Sigmoid colon (tissue), 6 donors: ENCODE measurements at regions not wholly inside any gene's neighbourhood (a gene's known extent, or its start where the extent isn't known, plus 50 kb on each side); places are given as distances from the start of the nearest gene placed in this dataset.
A peak's percentile ranks its signal among the peaks of the same experiment; 100 is the strongest.

Experiments
- DNase-seq: peaks from one replicate; pipeline ENCODE4 v3.0.0-alpha.2; 2019
- H3K27ac ChIP-seq, 4 donors: fragments of 200-600 bp; sonication (generic); one replicate each; pipeline ENCODE4 v1.5.1; 2016 to 2019; ENCODE audit warnings: mild to moderate bottlenecking in 1 of 4
- H3K27me3 ChIP-seq, 3 donors: fragments of 200-600 bp; sonication (generic); one replicate each; pipeline ENCODE4 v1.5.1; 2019; ENCODE audit warnings: mild to moderate bottlenecking in 1 of 3
- H3K36me3 ChIP-seq, 4 donors: fragments of 200-600 bp; sonication (generic); one replicate each; pipeline ENCODE4 v1.5.1; 2016 to 2019
- H3K4me1 ChIP-seq, 4 donors: fragments of 200-600 bp; sonication (generic); one replicate each; pipeline ENCODE4 v1.5.1; 2017 to 2019
- H3K4me3 ChIP-seq, 4 donors: fragments of 200-600 bp; sonication (generic); one replicate each; pipeline ENCODE4 v1.5.1; 2017 to 2019; ENCODE audit warnings: mild to moderate bottlenecking in 2 of 4, moderate library complexity in 1 of 4
- H3K9me3 ChIP-seq, 4 donors: fragments of 200-600 bp in 3 of 4; sonication (generic) in 3 of 4; one replicate each; pipeline versions ENCODE4 v1.5.1 to v1.6.1; 2013 to 2019
- CTCF ChIP-seq, 4 experiments: fragments of 450-650 bp in 3 of 4; fragments of 200-600 bp in 1 of 4; IDR thresholded peaks; one replicate each; pipeline ENCODE4 v1.5.1; 2016 to 2019; ENCODE audit warnings: antibody characterized with exemption in 4 of 4, mild to moderate bottlenecking in 3 of 4, moderate library complexity in 2 of 4
- EP300 ChIP-seq, 4 donors: sonication (generic); formaldehyde crosslinking; IDR thresholded peaks; one replicate each; pipeline ENCODE4 v1.6.1; 2017; ENCODE audit warnings: antibody characterized with exemption in 4 of 4
- POLR2A ChIP-seq, 2 donors: fragments of 450-650 bp; IDR thresholded peaks; one replicate each; pipeline ENCODE4 v1.6.1; 2016; ENCODE audit warnings: antibody characterized with exemption in 2 of 2, mild to moderate bottlenecking in 2 of 2, moderate library complexity in 2 of 2
- POLR2AphosphoS5 ChIP-seq, 4 donors: sonication (generic); formaldehyde crosslinking; IDR thresholded peaks; one replicate each; pipeline ENCODE4 v1.6.1; 2017; ENCODE audit warnings: antibody characterized with exemption in 4 of 4
- WGBS, 2 donors: extraction: QIAGEN DNeasy Blood & Tissue Kit; methylation state at CpG; one replicate each; pipeline ENCODE4 v1.1.7; 2013; 5-methylcytosine and 5-hydroxymethylcytosine counted together
- intact Hi-C: fragments of 100-400 bp; cut with DNase I; formaldehyde crosslinking; loops from one replicate; pipeline ENCODE4 v1.15.1; 2023
- donor health status: healthy with polysubstance abuse.
- donor health status: healthy.

GRCh38 chr5:172531704-172532026 lies 77.3 kb upstream of the SH3PXD2B start:
- intact Hi-C loops: loop anchor here (2.0 kb wide), 1 partner anchor 23 kb away; no protein-coding TSS in a partner anchor
- WGBS, 2 donors: 81 to 87% methylated on average over 2 of the region's 2 CpGs

GRCh38 chr5:172530878-172531703 lies 76.8 kb upstream of the SH3PXD2B start:
- TF ChIP-seq POLR2A (IDR thresholded peaks at IDR 0.05) (no peak), CTCF (IDR thresholded peaks at IDR 0.05) (no peak), POLR2AphosphoS5 (IDR thresholded peaks at IDR 0.05) (no peak), EP300 (IDR thresholded peaks at IDR 0.05) (no peak)
- no peaks in the 10 kb centered on the region for H3K27me3 ChIP-seq
- H3K27ac ChIP-seq: no peak overlapping the region

More at GRCh38 chr5:172531704-172532026, 77.3 kb upstream of the SH3PXD2B start:
- H3K4me3 ChIP-seq: no peak overlapping the region
- peaks cover 0 to 56% (median 35%) of the 10 kb centered on the region in 4 donors for H3K4me1 ChIP-seq
- TF ChIP-seq EP300 (IDR thresholded peaks at IDR 0.05): no peak
- TF ChIP-seq POLR2AphosphoS5 (IDR thresholded peaks at IDR 0.05): no peak
- TF ChIP-seq POLR2A (IDR thresholded peaks at IDR 0.05): no peak
- TF ChIP-seq CTCF (IDR thresholded peaks at IDR 0.05): no peak
- H3K9me3 ChIP-seq: no peaks in the 10 kb centered on the region
- no peak overlapping the region for H3K27ac ChIP-seq
- H3K36me3 ChIP-seq: no peaks in the 10 kb centered on the region
- DNase-seq: peak; percentile 26
- H3K27me3 ChIP-seq: no peaks in the 10 kb centered on the region

GRCh38 chr5:172530406-172530805 lies 76.1 kb upstream of the SH3PXD2B start:
- intact Hi-C loops: no loop called here
- Histone ChIP-seq H3K4me3 (no peak overlapping the region), H3K27ac (no peak overlapping the region), H3K36me3 (no peaks in the 10 kb centered on the region), H3K4me1 (peaks cover 0 to 65% (median 43%) of the 10 kb centered on the region in 4 donors), H3K27me3 (no peaks in the 10 kb centered on the region), H3K9me3 (no peaks in the 10 kb centered on the region)
- 94 to 95% methylated on average over 8 of the region's 8 CpGs for WGBS, 2 donors
- peak; percentile 61 for DNase-seq
- no peak for TF ChIP-seq POLR2AphosphoS5 (IDR thresholded peaks at IDR 0.05)
- TF ChIP-seq CTCF (IDR thresholded peaks at IDR 0.05): no peak
- TF ChIP-seq EP300 (IDR thresholded peaks at IDR 0.05): no peak
- TF ChIP-seq POLR2A (IDR thresholded peaks at IDR 0.05): no peak

More at GRCh38 chr5:172530878-172531703, 76.8 kb upstream of the SH3PXD2B start:
- Histone ChIP-seq H3K9me3 (no peaks in the 10 kb centered on the region), H3K36me3 (no peaks in the 10 kb centered on the region), H3K4me1 (peaks cover 0 to 60% (median 36%) of the 10 kb centered on the region in 4 donors), H3K4me3 (no peak overlapping the region)
- intact Hi-C loops: no loop called here
- peak; percentile 42 for DNase-seq
- WGBS, 2 donors: 80 to 82% methylated on average over 13 of the region's 13 CpGs

- WGBS, 2 donors: 68 to 83% methylated on average over 3 of the region's 3 CpGs
- peak overlapping the region in 1 of 4 donors; percentile 33 for H3K27ac ChIP-seq
- peaks cover 0 to 66% (median 47%) of the 10 kb centered on the region in 4 donors for H3K4me1 ChIP-seq
- no peaks in the 10 kb centered on the region for H3K36me3 ChIP-seq
- intact Hi-C loops: no loop called here
- no peak for TF ChIP-seq POLR2AphosphoS5 (IDR thresholded peaks at IDR 0.05)
- TF ChIP-seq EP300 (IDR thresholded peaks at IDR 0.05): no peak
- TF ChIP-seq CTCF (IDR thresholded peaks at IDR 0.05): no peak
- no peak for TF ChIP-seq POLR2A (IDR thresholded peaks at IDR 0.05)
- H3K27me3 ChIP-seq: no peaks in the 10 kb centered on the region
- no peak for DNase-seq
- H3K9me3 ChIP-seq: no peaks in the 10 kb centered on the region
- no peak overlapping the region for H3K4me3 ChIP-seq
These were observed 75.6 kb upstream of the SH3PXD2B start for GRCh38 chr5:172529896-172530295.
